Esophagus muscularis mucosa (tissue), 4 donors: ENCODE measurements at regions not wholly inside any gene's neighbourhood (a gene's known extent, or its start where the extent isn't known, plus 50 kb on each side); places are given as distances from the start of the nearest gene placed in this dataset.

Experiments used
- CTCF ChIP-seq, 3 experiments: fragments of 200-600 bp in 2 of 3; fragments of 450-650 bp in 1 of 3; sonication (generic) in 2 of 3; IDR thresholded peaks; one replicate each; pipeline ENCODE4 v1.5.1; 2017 to 2019; ENCODE audit warnings: antibody characterized with exemption in 3 of 3, mild to moderate bottlenecking in 2 of 3, moderate library complexity in 1 of 3
- EP300 ChIP-seq: sonication (generic); formaldehyde crosslinking; IDR thresholded peaks from one replicate; pipeline ENCODE4 v1.6.1; 2017; ENCODE audit warnings: antibody characterized with exemption
- POLR2A ChIP-seq: fragments of 450-650 bp; IDR thresholded peaks from one replicate; pipeline ENCODE4 v1.6.1; 2017; ENCODE audit warnings: antibody characterized with exemption, moderate library complexity, mild to moderate bottlenecking, low read depth

GRCh38 chr6:115680621-115681020 lies 380.1 kb downstream of the FRK start:
- no peak for TF ChIP-seq CTCF (IDR thresholded peaks at IDR 0.05)
- no peak for TF ChIP-seq EP300
- no peak for TF ChIP-seq POLR2A
